ENCODE measurements at regions not wholly inside any gene's neighbourhood (a gene's known extent, or its start where the extent isn't known, plus 50 kb on each side); places are given as distances from the start of the nearest gene placed in this dataset.
A peak's percentile ranks its signal among the peaks of the same experiment; 100 is the strongest.
"Not testable (repeated sequence)": the region's sequence is repeated elsewhere in the genome, so short reads cannot be mapped to it uniquely, and the experiment has no call there.

DNA sequence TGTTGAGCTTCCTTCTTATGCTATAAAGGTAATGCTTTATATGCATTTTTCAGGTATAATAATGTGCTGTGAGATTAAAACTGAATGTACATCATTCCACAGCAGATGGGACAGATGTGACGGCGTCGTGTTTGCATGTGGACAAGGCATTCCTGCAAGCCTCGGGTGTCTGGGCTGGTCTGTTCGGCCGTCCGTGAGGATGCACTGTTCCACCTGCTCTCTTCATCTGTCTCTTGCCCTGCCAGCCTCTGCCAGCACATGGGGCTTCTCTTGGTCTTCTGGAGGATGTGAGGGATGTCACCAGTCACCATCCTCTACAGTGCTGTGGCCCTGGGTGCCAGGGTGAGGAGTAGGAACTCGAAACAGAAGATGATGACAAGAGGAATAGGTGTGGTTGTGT is 223.2 kb downstream of the ERMARD start:
- H3K4me1 ChIP-seq (ENCODE audit: control insufficient read depth in 5 of 5, insufficient read depth in 5 of 5, low read length in 5 of 5) = peaks cover 0 to 7% (median 0%) of the 10 kb centered on the region in 5 donors
- H3K9me3 ChIP-seq (ENCODE audit: control insufficient read depth in 4 of 4, insufficient read depth in 3 of 4, low read length in 3 of 4) = peaks cover 0 to 3% (median 0%) of the 10 kb centered on the region in 4 donors
- no peaks in the 10 kb centered on the region for H3K36me3 ChIP-seq (ENCODE audit: control insufficient read depth in 4 of 4, insufficient read depth in 4 of 4, low read length in 4 of 4)
- TF ChIP-seq, protein P1, sequence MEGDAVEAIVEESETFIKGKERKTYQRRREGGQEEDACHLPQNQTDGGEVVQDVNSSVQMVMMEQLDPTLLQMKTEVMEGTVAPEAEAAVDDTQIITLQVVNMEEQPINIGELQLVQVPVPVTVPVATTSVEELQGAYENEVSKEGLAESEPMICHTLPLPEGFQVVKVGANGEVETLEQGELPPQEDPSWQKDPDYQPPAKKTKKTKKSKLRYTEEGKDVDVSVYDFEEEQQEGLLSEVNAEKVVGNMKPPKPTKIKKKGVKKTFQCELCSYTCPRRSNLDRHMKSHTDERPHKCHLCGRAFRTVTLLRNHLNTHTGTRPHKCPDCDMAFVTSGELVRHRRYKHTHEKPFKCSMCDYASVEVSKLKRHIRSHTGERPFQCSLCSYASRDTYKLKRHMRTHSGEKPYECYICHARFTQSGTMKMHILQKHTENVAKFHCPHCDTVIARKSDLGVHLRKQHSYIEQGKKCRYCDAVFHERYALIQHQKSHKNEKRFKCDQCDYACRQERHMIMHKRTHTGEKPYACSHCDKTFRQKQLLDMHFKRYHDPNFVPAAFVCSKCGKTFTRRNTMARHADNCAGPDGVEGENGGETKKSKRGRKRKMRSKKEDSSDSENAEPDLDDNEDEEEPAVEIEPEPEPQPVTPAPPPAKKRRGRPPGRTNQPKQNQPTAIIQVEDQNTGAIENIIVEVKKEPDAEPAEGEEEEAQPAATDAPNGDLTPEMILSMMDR (IDR thresholded peaks at IDR 0.05; ENCODE audit: control extremely low read depth, extremely low read depth) = no peak
- H3K9ac ChIP-seq (ENCODE audit: insufficient read depth in 1 of 2, low read length in 2 of 2) = no peak overlapping the region
- H3K27ac ChIP-seq (ENCODE audit: low read depth in 1 of 2, low read length in 1 of 2) = no peak overlapping the region
- DNase-seq (no peak), ATAC-seq (ENCODE audit: insufficient read depth, low FRiP score) (no peak)
- 86 to 92% methylated on average over 8 of the region's 8 CpGs for WGBS, 2 donors
- H3K27me3 ChIP-seq (ENCODE audit: control insufficient read depth in 3 of 3, insufficient read depth in 3 of 3, low read length in 2 of 3) = peaks cover 0 to 52% (median 0%) of the 10 kb centered on the region in 3 donors
- no peak overlapping the region for H3K4me3 ChIP-seq

DNA sequence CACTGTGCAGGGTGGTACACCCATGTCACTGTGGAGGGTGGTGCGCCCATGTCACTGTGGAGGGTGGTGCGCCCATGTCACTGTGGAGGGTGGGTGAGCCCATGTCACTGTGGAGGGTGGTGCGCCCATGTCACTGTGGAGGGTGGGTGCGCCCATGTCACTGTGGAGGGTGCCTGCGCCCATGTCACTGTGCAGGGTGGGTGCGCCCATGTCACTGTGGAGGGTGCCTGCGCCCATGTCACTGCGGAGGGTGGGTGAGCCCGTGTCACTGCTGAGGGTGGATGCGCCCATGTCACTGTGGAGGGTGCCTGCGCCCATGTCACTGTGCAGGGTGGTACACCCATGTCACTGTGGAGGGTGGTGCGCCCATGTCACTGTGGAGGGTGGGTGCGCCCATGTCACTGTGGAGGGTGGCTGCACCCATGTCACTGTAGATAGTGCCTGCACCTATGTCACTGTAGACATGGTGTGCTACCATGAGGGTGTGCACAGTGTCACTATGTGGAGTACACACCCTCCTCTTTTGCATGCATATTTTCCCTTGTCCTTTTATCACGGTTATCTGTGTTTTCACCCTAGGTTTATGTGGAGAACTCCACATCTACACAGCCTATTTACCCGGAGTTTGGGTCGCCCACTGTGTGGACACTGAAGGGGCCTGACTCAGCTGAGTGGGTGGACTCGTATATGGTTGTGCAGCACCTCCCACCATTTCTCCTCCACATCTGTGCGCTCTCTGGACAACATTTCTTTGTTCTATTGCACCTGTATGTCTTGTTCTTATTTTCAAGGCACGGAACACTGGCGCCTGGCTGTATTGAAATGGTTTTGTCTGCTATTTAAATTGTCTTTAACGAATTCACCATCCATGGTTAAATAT is 222.4 kb downstream of the ERMARD start:
- H3K27me3 ChIP-seq (ENCODE audit: control insufficient read depth in 3 of 3, insufficient read depth in 3 of 3, low read length in 2 of 3) = peaks cover 0 to 44% (median 0%) of the 10 kb centered on the region in 3 donors
- not testable (repeated sequence) for H3K9ac ChIP-seq (ENCODE audit: insufficient read depth in 1 of 2, low read length in 2 of 2); H3K4me3 ChIP-seq; H3K36me3 ChIP-seq (ENCODE audit: control insufficient read depth in 4 of 4, insufficient read depth in 4 of 4, low read length in 4 of 4); H3K4me1 ChIP-seq (ENCODE audit: control insufficient read depth in 5 of 5, insufficient read depth in 5 of 5, low read length in 5 of 5); ATAC-seq (ENCODE audit: insufficient read depth, low FRiP score); DNase-seq; H3K27ac ChIP-seq (ENCODE audit: low read depth in 1 of 2, low read length in 1 of 2); H3K9me3 ChIP-seq (ENCODE audit: control insufficient read depth in 4 of 4, insufficient read depth in 3 of 4, low read length in 3 of 4)
- WGBS, 2 donors = 87 to 89% methylated on average over 21 of the region's 21 CpGs

DNA sequence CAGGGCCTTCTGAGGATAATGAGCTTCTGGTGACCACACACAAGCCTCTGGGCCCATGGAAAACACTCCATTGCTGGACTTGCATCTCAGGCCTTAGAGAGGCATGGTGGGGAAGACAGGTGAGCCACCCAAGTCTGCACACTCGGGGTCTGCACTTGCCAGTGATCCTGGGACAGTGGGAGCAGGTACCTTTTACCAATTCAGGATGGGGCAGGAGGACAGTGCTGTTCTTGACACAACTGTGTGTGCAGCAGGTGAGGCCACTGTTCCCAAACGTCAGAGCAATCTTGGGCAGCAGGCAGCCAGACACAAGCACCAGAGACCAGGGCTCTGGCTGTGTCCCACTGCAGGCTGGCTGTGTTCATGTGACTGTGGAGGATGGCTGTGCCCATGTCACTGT is 221.3 kb downstream of the ERMARD start:
- 72 to 95% methylated on average over 2 of the region's 2 CpGs for WGBS, 2 donors

DNA sequence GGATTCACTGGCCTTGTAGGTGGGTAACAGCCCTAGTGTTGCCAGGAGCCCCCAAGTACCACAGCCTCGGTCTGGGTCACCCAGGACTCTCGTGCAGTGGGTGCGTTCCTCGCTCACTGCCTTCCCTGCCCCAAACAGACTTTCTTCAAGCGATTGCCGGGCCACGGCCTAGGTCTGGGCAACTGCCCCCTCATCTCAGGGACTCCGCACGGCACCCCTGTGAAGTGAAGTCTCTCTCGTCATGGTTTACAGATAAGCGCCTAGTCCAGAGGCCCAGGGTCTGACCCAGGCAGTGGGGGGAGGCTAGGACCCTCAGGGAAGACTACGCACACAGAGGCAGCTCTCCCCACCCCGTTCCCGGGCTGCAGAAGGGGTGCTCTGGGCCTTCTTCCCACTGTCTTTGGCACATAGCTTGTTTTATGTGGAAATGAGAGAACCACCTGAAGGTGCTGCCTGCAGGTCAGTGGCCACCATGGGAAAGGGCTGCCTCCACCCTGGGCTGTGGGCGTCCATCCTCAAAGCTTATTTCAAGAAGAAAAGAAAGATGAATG is 220.8 kb downstream of the ERMARD start:
- Histone ChIP-seq H3K9ac (ENCODE audit: insufficient read depth in 1 of 2, low read length in 2 of 2) (no peak overlapping the region), H3K4me1 (ENCODE audit: control insufficient read depth in 5 of 5, insufficient read depth in 5 of 5, low read length in 5 of 5) (peaks cover 0 to 2% (median 0%) of the 10 kb centered on the region in 5 donors), H3K27me3 (ENCODE audit: control insufficient read depth in 3 of 3, insufficient read depth in 3 of 3, low read length in 2 of 3) (peaks cover 0 to 35% (median 0%) of the 10 kb centered on the region in 3 donors), H3K4me3 (no peak overlapping the region), H3K27ac (ENCODE audit: low read depth in 1 of 2, low read length in 1 of 2) (no peak overlapping the region), H3K9me3 (ENCODE audit: control insufficient read depth in 4 of 4, insufficient read depth in 3 of 4, low read length in 3 of 4) (no peaks in the 10 kb centered on the region), H3K36me3 (ENCODE audit: control insufficient read depth in 4 of 4, insufficient read depth in 4 of 4, low read length in 4 of 4) (no peaks in the 10 kb centered on the region)
- TF ChIP-seq, protein P1 (IDR thresholded peaks at IDR 0.05; ENCODE audit: control extremely low read depth, extremely low read depth) = no peak
- WGBS, 2 donors = 88 to 92% methylated on average over 15 of the region's 15 CpGs
- DNase-seq = no peak
- ATAC-seq (ENCODE audit: insufficient read depth, low FRiP score) = no peak

More for the DNA sequence above, 221.3 kb downstream of the ERMARD start:
- ATAC-seq (ENCODE audit: insufficient read depth, low FRiP score) (no peak), DNase-seq (peak in 1 of 3 donors; percentile 7)
- Histone ChIP-seq H3K9ac (ENCODE audit: insufficient read depth in 1 of 2, low read length in 2 of 2) (no peak overlapping the region), H3K9me3 (ENCODE audit: control insufficient read depth in 4 of 4, insufficient read depth in 3 of 4, low read length in 3 of 4) (peaks cover 0 to 1% (median 0%) of the 10 kb centered on the region in 4 donors), H3K27me3 (ENCODE audit: control insufficient read depth in 3 of 3, insufficient read depth in 3 of 3, low read length in 2 of 3) (peaks cover 0 to 40% (median 0%) of the 10 kb centered on the region in 3 donors), H3K36me3 (ENCODE audit: control insufficient read depth in 4 of 4, insufficient read depth in 4 of 4, low read length in 4 of 4) (no peaks in the 10 kb centered on the region), H3K4me1 (ENCODE audit: control insufficient read depth in 5 of 5, insufficient read depth in 5 of 5, low read length in 5 of 5) (peaks cover 0 to 2% (median 0%) of the 10 kb centered on the region in 5 donors), H3K27ac (ENCODE audit: low read depth in 1 of 2, low read length in 1 of 2) (no peak overlapping the region), H3K4me3 (no peak overlapping the region)
- TF ChIP-seq, protein P1 (IDR thresholded peaks at IDR 0.05; ENCODE audit: control extremely low read depth, extremely low read depth) = no peak

All from lung (tissue), 11 donors.